K562 (cell line): ENCODE measurements at regions not wholly inside any gene's neighbourhood (a gene's known extent, or its start where the extent isn't known, plus 50 kb on each side); places are given as distances from the start of the nearest gene placed in this dataset.

Source experiments
- ATAC-seq: fragments of 200-7000 bp; cut with Tn5 transposase; 3 replicates; pipeline ENCODE4 v1.9.1; 2020; ENCODE audit warnings: moderate library complexity
- BruUV-seq: library from RNA; stranded (reverse); fragments of 400-500 nt; replicated peaks from 2 replicates; lab custom pipeline; 2021; lab: Mats Ljungman, UMichigan
- CTCF ChIA-PET: fragments of 300-600 bp; formaldehyde crosslinking; extraction: SDS; loops from one replicate; lab custom pipeline; 2021; ENCODE audit warnings: low intra/inter-chr PET ratio; lab: Yijun Ruan, JAX
- POLR2A ChIA-PET: fragments of 300-600, 350-650 bp; sonication (Branson Sonifier 250); formaldehyde crosslinking; extraction: SDS; loops from one replicate; lab custom pipeline; 2021; ENCODE audit warnings: antibody characterized with exemption, inconsistent platforms; lab: Yijun Ruan, JAX
- DNase-seq, 4 experiments: peaks; one replicate each; pipeline versions ENCODE4 v3.0.0 to v3.0.0-alpha.2; 2011 to 2018; ENCODE audit warnings: low spot score in 3 of 4, mixed read lengths in 3 of 4; ENCODE audit errors: extremely low read depth in 1 of 4
- FAIRE-seq: peaks from 2 replicates; lab custom pipeline; 2011; peaks lifted over from hg19 to GRCh38; lab: Jason Lieb, UNC
- H2AFZ ChIP-seq: 2 replicates; pipeline ENCODE4 v1.6.0; 2011; ENCODE audit warnings: low read depth, low read length, control low read depth, inconsistent platforms
- H3K27ac ChIP-seq: fragments of 200-600 bp; 3 replicates; pipeline ENCODE4 v1.8.0; 2011; ENCODE audit warnings: low read depth, mild to moderate bottlenecking, control low read depth, inconsistent platforms, low read length, moderate library complexity, mixed read lengths; ENCODE audit errors: extremely low read depth
- H3K27me3 ChIP-seq, 2 experiments: fragments of 300-600 bp in 1 of 2; 2 replicates in 1 of 2; 3 replicates in 1 of 2; pipeline versions ENCODE4 v1.6.0 to v1.8.0; 2011; ENCODE audit warnings: inconsistent platforms in 2 of 2, low read length in 2 of 2, mild to moderate bottlenecking in 1 of 2, mixed read lengths in 1 of 2, moderate library complexity in 1 of 2; ENCODE audit not compliant: control insufficient read depth in 2 of 2, insufficient read depth in 2 of 2
- H3K36me3 ChIP-seq: fragments of 300-600 bp; 3 replicates; pipeline ENCODE4 v1.8.0; 2011; ENCODE audit warnings: mild to moderate bottlenecking, low read length, inconsistent platforms; ENCODE audit not compliant: control insufficient read depth, insufficient read depth
- H3K4me1 ChIP-seq, 2 experiments: fragments of 200-600 bp in 1 of 2; replicated peaks in 1 of 2; 2 replicates in 1 of 2; 3 replicates in 1 of 2; pipeline versions ENCODE4 v1.5.1 to v1.8.0; 2011; ENCODE audit warnings: inconsistent platforms in 2 of 2, low read length in 2 of 2, mild to moderate bottlenecking in 1 of 2, mixed read lengths in 1 of 2, moderate library complexity in 1 of 2; ENCODE audit not compliant: control insufficient read depth in 2 of 2, insufficient read depth in 2 of 2
- H3K4me2 ChIP-seq: 2 replicates; pipeline ENCODE4 v1.6.1; 2011; ENCODE audit warnings: low read length, control low read depth, inconsistent platforms, mixed read lengths; ENCODE audit not compliant: insufficient read depth
- H3K4me3 ChIP-seq: fragments of 200-600 bp; sonication (generic), shearing (Covaris generic); 2 replicates; pipeline ENCODE4 v1.5.1; 2016; ENCODE audit warnings: control low read depth, inconsistent platforms
- H3K79me2 ChIP-seq: fragments of 200-600 bp; 3 replicates; pipeline ENCODE4 v1.8.0; 2011; ENCODE audit warnings: low read length, inconsistent platforms; ENCODE audit not compliant: control insufficient read depth, insufficient read depth
- H3K9ac ChIP-seq, 2 experiments: 2 replicates each; pipeline versions ENCODE4 v1.6.0 to v1.6.1; 2011; ENCODE audit warnings: low read depth in 2 of 2, low read length in 2 of 2, control low read depth in 1 of 2, inconsistent platforms in 1 of 2, mild to moderate bottlenecking in 1 of 2, mixed read lengths in 1 of 2; ENCODE audit not compliant: insufficient read depth in 1 of 2
- H3K9me1 ChIP-seq: one replicate; pipeline ENCODE4 v1.6.0; 2011; ENCODE audit warnings: inconsistent platforms, mild to moderate bottlenecking, low read length, moderate library complexity; ENCODE audit not compliant: control insufficient read depth, insufficient read depth
- H3K9me3 ChIP-seq: replicated peaks from 2 replicates; pipeline ENCODE4 v1.5.1; 2011; ENCODE audit warnings: low read depth, low read length, inconsistent platforms; ENCODE audit not compliant: control insufficient read depth, insufficient read depth
- H4K20me1 ChIP-seq: replicated peaks from 2 replicates; pipeline ENCODE4 v1.6.1; 2011; ENCODE audit warnings: low read length, inconsistent platforms, mixed read lengths; ENCODE audit not compliant: control insufficient read depth, insufficient read depth
- C11orf30 ChIP-seq: fragments of 450-650 bp; IDR thresholded peaks from 2 replicates; pipeline ENCODE4 v1.6.1; 2016; ENCODE audit warnings: low read depth, mild to moderate bottlenecking
- CHAMP1 ChIP-seq: fragments of 450-650 bp; IDR thresholded peaks from 2 replicates; pipeline ENCODE4 v1.6.1; 2016; ENCODE audit warnings: mild to moderate bottlenecking
- DNMT1 ChIP-seq: fragments of 450-650 bp; IDR thresholded peaks from 2 replicates; pipeline ENCODE4 v1.6.1; 2016; ENCODE audit warnings: antibody characterized with exemption, mild to moderate bottlenecking
- ID3 ChIP-seq, 2 experiments: fragments of 250-450 bp in 1 of 2; fragments of 450-650 bp in 1 of 2; sonication (Bioruptor Pico) in 1 of 2; IDR thresholded peaks; 2 replicates each; pipeline versions ENCODE4 v1.6.1 to v1.8.0; 2016 to 2021; ENCODE audit warnings: mild to moderate bottlenecking in 2 of 2, moderate library complexity in 2 of 2, missing compliant biosample characterization in 1 of 2, missing genetic modification characterization in 1 of 2
- LCOR ChIP-seq: sonication (generic); formaldehyde crosslinking; IDR thresholded peaks from 2 replicates; pipeline ENCODE4 v1.8.0; 2022; ENCODE audit warnings: mild to moderate bottlenecking, missing genetic modification reagents
- NFIC ChIP-seq: fragments of 450-650 bp; IDR thresholded peaks from 2 replicates; pipeline ENCODE4 v1.6.1; 2017; ENCODE audit warnings: mild to moderate bottlenecking, inconsistent platforms
- SMAD3 ChIP-seq: fragments of 450-650 bp; formaldehyde crosslinking; conservative IDR thresholded peaks from 2 replicates; pipeline ENCODE4 v1.4.0; 2020; ENCODE audit warnings: mild to moderate bottlenecking
- SMARCC2 ChIP-seq: fragments of 450-650 bp; IDR thresholded peaks from 2 replicates; pipeline ENCODE4 v1.6.1; 2017; ENCODE audit warnings: antibody characterized with exemption, moderate library complexity, mild to moderate bottlenecking, low read depth
- TARDBP ChIP-seq: fragments of 450-650 bp; IDR thresholded peaks from 2 replicates; pipeline ENCODE4 v1.6.1; 2016
- TBL1XR1 ChIP-seq, 2 experiments: IDR thresholded peaks; 2 replicates each; pipeline ENCODE4 v1.6.1; 2012; ENCODE audit warnings: improper control_type of control experiment in 2 of 2, low read length in 2 of 2, mild to moderate bottlenecking in 1 of 2
- ZNF316 ChIP-seq: fragments of 450-650 bp; IDR thresholded peaks from 2 replicates; pipeline ENCODE4 v1.6.1; 2016
- WGBS: fragments of 100-300 bp; shearing (Covaris generic); methylation state at CpG from one replicate; pipeline ENCODE4 v1.1.6; 2016; ENCODE audit warnings: low coverage, mixed read lengths; ENCODE audit not compliant: insufficient coverage; ENCODE audit errors: missing lambda C conversion rate; 5-methylcytosine and 5-hydroxymethylcytosine counted together
- in situ Hi-C: fragments of 300-500 bp; cut with MboI; formaldehyde crosslinking; loops from 4 replicates; pipeline ENCODE4 v1.15.0; 2018; ENCODE audit warnings: inconsistent platforms, mixed read lengths
- intact Hi-C: fragments of 100-400 bp; cut with micrococcal nuclease; formaldehyde crosslinking; loops from 2 replicates; pipeline ENCODE4 v1.14.2; 2022
- TF ChIP-seq, protein P1 (sequence below): fragments of 250-450 bp; sonication (Bioruptor Pico); IDR thresholded peaks from 2 replicates; pipeline ENCODE4 v1.5.0; 2021; ENCODE audit warnings: mild to moderate bottlenecking, moderate library complexity

- Histone ChIP-seq H3K27me3 (no peaks in the 10 kb centered on the region), H3K9ac (no peak overlapping the region), H3K4me1 (no peaks in the 10 kb centered on the region), H3K4me3 (no peak overlapping the region), H3K36me3 (no peaks in the 10 kb centered on the region), H4K20me1 (no peaks in the 10 kb centered on the region), H3K27ac (no peak overlapping the region), H3K79me2 (no peaks in the 10 kb centered on the region), H3K9me1 (no peaks in the 10 kb centered on the region), H3K4me2 (no peak overlapping the region), H2AFZ (no peak overlapping the region), H3K9me3 (no peaks in the 10 kb centered on the region)
- CTCF ChIA-PET = no interaction called here
- BruUV-seq = no TSS peak
- POLR2A ChIA-PET = no interaction called here
- ATAC-seq (no peak), DNase-seq (no peak), FAIRE-seq (no peak)
- intact Hi-C loops (no loop called here), in situ Hi-C loops (no loop called here)
- TF ChIP-seq C11orf30 = 0 out of 2 replicates have a peak, but pooled peaks have one; percentile 27
- TF ChIP-seq ZNF316 = peak; percentile 57
- no peak for TF ChIP-seq SMARCC2
- 27% methylated on average over 1 of the region's 1 CpG for WGBS
These were observed 202.6 kb downstream of the RFPL4B start for GRCh38 chr6:112549749-112550148.

DNA sequence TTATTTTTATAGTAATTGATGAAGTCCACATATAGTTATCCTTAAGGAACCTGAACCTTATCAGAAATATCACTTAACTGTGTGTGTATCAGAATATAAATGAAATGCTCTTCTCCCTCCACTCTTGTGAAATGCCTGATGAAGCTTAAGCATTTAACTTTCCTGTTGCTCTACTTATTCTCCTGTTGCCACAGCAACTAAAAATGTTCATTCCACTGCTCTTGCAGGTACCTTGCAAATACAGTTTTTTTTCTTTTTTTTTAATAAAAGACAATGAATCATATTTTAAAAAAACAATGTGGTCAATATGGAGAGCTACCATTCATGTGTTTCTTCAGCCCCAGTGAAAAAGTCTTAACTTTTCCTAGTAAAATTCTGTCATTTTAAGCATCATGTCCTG, 210.3 kb downstream of the RFPL4B start:
- intact Hi-C loops = no loop called here
- Histone ChIP-seq H3K79me2 (no peaks in the 10 kb centered on the region), H3K4me1 (no peaks in the 10 kb centered on the region), H3K4me2 (no peak overlapping the region), H3K9me1 (no peaks in the 10 kb centered on the region), H3K36me3 (no peaks in the 10 kb centered on the region), H3K4me3 (no peak overlapping the region), H3K27me3 (no peaks in the 10 kb centered on the region), H3K27ac (no peak overlapping the region), H4K20me1 (no peaks in the 10 kb centered on the region), H3K9me3 (no peaks in the 10 kb centered on the region), H2AFZ (no peak overlapping the region), H3K9ac (no peak overlapping the region)
- no peak for FAIRE-seq
- ChIA-PET POLR2A (interaction anchor here (0.7 kb wide), 1 partner anchor 51 kb away, joined by 3 read pairs; no protein-coding TSS in a partner anchor), CTCF (no interaction called here)
- in situ Hi-C loops = no loop called here
- ATAC-seq = no peak
- BruUV-seq = no TSS peak
- no peak for DNase-seq
- TF ChIP-seq CHAMP1 (no peak), TBL1XR1 (IDR thresholded peaks at IDR 0.05; ENCODE audit: low read length in 2 of 2) (no peak), TARDBP (no peak), SMAD3 (CRISPR knock-in tag) (no peak), ID3 (CRISPR knock-in tag; IDR thresholded peaks at IDR 0.05) (no peak), ID3 (tag; IDR thresholded peaks at IDR 0.05) (no peak), LCOR (CRISPR knock-in tag) (no peak), NFIC (no peak), DNMT1 (no peak)
- TF ChIP-seq, protein P1, sequence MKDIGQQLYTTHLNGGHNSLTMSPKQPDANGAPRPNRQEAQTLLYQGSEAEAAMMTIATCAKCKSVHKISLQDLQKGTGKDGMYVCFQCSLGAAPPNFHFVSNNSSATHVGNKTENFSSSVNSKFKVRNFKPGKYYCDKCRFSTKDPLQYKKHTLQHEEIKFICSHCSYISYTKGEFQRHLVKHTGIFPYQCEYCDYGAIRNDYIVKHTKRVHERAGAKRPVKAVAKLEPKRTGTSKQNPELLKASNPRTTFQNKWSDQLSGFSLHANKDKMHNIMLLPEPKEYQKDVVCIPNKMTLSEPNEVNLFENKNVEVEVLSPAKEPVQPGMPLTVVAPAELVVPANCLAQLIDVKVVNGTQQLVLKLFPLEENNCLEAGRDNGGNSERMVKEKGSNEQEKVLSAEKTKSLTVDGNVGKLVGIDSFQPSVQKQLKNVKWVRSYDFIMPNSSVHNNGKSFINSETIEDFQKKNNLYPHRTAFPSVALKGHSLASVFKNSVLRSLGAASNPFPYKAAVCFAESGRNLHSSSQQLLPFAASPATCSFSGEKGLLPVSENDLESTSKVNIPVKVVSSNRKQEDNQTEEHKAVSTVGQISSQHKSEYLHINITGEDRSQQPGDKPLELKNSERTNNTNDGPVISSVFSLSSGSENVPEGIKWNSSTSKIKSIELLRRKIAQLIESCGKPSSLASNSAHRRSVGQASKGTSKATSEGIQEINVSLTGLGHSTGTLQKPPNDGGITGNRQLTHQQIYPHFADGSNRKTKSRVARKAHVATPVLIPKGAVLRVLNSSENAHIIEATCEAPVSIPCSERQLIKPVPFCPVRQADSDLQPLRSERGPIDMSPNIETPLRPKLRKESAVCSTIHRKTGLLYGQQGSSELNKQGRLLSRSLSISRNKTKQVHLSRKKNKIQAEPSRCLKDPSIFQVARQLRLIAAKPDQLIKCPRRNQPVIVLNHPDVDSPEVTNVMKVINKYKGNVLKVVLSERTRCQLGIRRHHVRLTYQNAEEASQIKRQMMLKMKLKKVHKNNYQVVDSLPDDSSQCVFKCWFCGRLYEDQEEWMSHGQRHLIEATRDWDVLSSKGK (CRISPR knock-in tag) = no peak
